Mesothelial cell of epicardium (in vitro differentiated cells): ENCODE measurements at regions not wholly inside any gene's neighbourhood (a gene's known extent, or its start where the extent isn't known, plus 50 kb on each side); places are given as distances from the start of the nearest gene placed in this dataset.

ENCODE experiments used
- DNase-seq, 2 experiments: peaks; one replicate each; pipeline ENCODE4 v3.0.0; 2021; ENCODE audit warnings: low spot score in 2 of 2; ENCODE audit not compliant: unreplicated experiment in 2 of 2
- H3K27ac Mint-ChIP-seq: 2 replicates; pipeline ENCODE4 v1.8.0; 2021; ENCODE audit warnings: mixed read lengths
- H3K27me3 Mint-ChIP-seq: 2 replicates; pipeline ENCODE4 v1.8.0; 2021; ENCODE audit warnings: low read depth, mixed read lengths
- H3K36me3 Mint-ChIP-seq: 2 replicates; pipeline ENCODE4 v1.8.0; 2021; ENCODE audit warnings: mixed read lengths
- H3K4me1 Mint-ChIP-seq: 2 replicates; pipeline ENCODE4 v1.8.0; 2021; ENCODE audit warnings: mixed read lengths
- H3K4me3 Mint-ChIP-seq: 2 replicates; pipeline ENCODE4 v1.8.0; 2021; ENCODE audit warnings: mild to moderate bottlenecking, moderate library complexity, mixed read lengths
- H3K9me3 Mint-ChIP-seq: 2 replicates; pipeline ENCODE4 v1.8.0; 2021; ENCODE audit warnings: mixed read lengths
- TF ChIP-seq, protein P1 (sequence below): fragments of 200-600 bp; sonication (generic); IDR thresholded peaks from one replicate; pipeline ENCODE4 v1.5.0; 2021; ENCODE audit warnings: antibody characterized with exemption; ENCODE audit not compliant: unreplicated experiment

DNA sequence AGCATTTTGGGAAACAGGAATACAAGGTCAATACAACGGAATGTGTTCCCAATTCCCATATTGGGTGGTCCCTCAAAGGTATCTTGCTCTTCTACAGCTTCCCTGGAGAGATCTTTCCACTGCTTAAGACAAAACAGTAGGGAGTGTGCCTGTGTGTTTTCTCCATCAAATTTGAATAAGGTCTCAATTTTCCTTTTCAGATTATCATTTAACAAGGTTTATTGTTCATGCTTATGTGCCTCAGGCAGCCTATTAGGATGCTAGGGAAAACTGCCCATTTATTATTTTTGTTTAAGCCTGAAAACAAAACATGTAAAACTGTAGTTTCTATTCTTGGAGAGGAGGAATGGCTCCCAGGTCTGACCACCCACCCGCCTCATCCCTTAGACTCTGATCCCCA lies 622.7 kb downstream of the LMO4 start:
- no peak overlapping the region for H3K27ac Mint-ChIP-seq
- H3K36me3 Mint-ChIP-seq = no peaks in the 10 kb centered on the region
- H3K4me1 Mint-ChIP-seq = peaks cover 25% of the 10 kb centered on the region
- TF ChIP-seq, protein P1, sequence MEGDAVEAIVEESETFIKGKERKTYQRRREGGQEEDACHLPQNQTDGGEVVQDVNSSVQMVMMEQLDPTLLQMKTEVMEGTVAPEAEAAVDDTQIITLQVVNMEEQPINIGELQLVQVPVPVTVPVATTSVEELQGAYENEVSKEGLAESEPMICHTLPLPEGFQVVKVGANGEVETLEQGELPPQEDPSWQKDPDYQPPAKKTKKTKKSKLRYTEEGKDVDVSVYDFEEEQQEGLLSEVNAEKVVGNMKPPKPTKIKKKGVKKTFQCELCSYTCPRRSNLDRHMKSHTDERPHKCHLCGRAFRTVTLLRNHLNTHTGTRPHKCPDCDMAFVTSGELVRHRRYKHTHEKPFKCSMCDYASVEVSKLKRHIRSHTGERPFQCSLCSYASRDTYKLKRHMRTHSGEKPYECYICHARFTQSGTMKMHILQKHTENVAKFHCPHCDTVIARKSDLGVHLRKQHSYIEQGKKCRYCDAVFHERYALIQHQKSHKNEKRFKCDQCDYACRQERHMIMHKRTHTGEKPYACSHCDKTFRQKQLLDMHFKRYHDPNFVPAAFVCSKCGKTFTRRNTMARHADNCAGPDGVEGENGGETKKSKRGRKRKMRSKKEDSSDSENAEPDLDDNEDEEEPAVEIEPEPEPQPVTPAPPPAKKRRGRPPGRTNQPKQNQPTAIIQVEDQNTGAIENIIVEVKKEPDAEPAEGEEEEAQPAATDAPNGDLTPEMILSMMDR = no peak
- no peaks in the 10 kb centered on the region for H3K27me3 Mint-ChIP-seq
- H3K9me3 Mint-ChIP-seq = no peaks in the 10 kb centered on the region
- no peak for DNase-seq
- H3K4me3 Mint-ChIP-seq = no peak overlapping the region

DNA sequence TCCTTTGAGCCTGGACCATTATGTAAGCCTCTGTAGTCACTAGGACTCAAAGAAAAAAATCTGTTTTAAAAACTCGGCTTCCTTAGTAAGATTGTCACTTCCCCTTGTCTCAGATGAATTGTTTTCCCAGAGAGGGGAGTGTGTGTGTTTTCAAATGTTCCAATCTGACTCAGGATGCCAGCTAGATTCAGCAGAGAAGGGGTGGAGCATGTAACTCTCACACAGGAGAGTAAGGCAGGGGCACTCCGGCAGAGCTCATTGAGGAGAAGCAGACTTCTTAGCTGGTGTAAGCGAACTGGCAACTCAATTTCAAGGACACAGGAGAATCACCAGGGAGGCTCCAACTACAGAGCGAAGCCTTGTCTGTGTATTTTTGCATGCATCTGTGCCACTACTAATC lies 623.2 kb downstream of the LMO4 start:
- Mint-ChIP-seq H3K27me3 (no peaks in the 10 kb centered on the region), H3K4me1 (peaks cover 25% of the 10 kb centered on the region), H3K36me3 (no peaks in the 10 kb centered on the region), H3K27ac (no peak overlapping the region), H3K9me3 (no peaks in the 10 kb centered on the region), H3K4me3 (no peak overlapping the region)
- no peak for DNase-seq
- TF ChIP-seq, protein P1 = no peak

DNA sequence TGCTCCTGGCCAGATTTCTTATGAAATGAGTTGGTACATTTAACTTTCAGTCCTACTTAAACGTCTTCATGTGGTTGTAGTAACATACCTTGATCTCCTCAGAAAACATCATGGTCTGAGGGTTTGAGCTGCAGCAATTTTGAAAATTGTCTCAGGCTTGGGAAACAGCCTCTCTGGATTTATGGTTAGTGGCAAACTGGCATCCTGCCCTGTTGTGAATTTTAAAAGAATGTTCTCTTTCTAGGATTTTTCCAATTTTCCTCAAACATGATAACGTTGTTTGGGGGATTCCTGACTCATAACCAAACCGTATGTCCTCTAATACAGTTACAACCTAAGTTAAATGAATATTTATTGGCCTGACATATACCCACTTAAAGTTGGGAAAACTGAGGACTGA lies 624.4 kb downstream of the LMO4 start:
- no peak overlapping the region for H3K4me3 Mint-ChIP-seq
- DNase-seq = no peak
- H3K9me3 Mint-ChIP-seq = no peaks in the 10 kb centered on the region
- no peaks in the 10 kb centered on the region for H3K27me3 Mint-ChIP-seq
- H3K4me1 Mint-ChIP-seq = peaks cover 25% of the 10 kb centered on the region
- TF ChIP-seq, protein P1 = no peak
- no peaks in the 10 kb centered on the region for H3K36me3 Mint-ChIP-seq
- no peak overlapping the region for H3K27ac Mint-ChIP-seq

DNA sequence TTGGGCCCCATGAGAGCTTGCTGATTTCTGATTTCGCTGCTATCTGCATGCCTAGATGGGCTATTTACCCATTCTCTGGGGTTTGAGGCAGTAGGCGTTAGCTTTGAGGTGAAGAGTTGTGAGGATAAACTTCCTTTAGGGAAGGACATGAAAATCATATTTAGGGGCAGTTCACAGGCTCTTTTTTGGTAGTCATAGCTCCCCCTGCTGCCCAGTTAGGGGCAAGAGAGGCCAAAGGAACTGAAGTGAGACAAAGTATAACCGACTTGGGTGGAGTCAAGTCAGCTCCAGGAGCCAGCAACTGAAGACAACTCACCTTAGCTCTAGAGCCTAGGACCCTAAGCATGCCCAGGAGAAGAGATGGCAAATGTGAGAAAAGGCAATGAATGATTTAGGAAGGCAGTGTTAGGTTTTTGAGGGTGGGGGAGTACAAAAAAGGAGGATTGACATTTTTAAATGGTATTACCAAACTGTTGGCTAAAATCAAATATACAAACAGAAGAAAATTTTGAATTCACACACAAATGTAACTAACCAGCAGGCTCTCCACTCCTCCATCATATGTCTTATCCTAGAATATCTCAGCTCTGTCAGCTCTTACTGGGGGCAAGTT lies 625.2 kb downstream of the LMO4 start:
- TF ChIP-seq, protein P1 = peak; percentile 66
- peak in 1 of 2 experiments; percentile 63 for DNase-seq
- Mint-ChIP-seq H3K36me3 (no peaks in the 10 kb centered on the region), H3K4me1 (peaks cover 25% of the 10 kb centered on the region), H3K4me3 (no peak overlapping the region), H3K9me3 (no peaks in the 10 kb centered on the region), H3K27me3 (no peaks in the 10 kb centered on the region), H3K27ac (no peak overlapping the region)

DNA sequence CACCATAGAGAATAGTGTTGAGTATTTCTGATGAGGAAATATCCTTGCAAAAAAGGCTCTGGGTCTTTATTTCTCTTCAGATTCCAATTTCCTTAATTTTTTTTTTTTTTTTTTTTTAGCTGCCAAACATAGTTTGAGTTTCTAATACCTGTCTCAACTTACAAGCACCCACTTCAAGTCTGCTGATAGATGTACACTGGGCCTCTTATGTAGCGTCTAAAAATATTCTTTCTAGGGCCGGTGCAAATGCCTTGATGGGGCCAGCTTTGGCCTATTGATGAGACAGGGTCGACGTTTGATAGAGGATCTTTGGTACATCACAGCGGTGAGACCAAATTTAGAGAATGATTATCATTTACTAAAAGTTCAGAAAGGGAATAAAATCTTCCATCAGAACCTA lies 626.4 kb downstream of the LMO4 start:
- TF ChIP-seq, protein P1 = no peak

DNA sequence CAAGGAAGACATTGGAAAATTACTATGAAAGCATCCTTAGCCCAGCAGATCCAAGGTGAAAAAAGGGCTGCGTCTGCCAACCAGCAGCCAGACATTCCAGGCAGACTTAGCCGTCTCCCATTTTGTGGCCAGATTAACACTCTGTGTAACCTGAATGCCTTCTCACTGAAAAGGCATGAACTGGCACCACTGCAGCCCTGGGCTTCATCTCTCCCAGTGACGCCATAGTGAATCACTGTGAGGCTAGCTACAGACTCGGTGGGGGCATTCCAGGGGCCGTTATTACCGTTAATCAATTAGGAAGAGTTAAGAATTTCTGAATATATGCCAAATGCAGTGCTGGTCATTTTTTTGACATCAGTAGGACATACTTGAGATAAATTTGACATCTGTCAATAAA lies 627.4 kb downstream of the LMO4 start:
- DNase-seq = no peak
- H3K27ac Mint-ChIP-seq = no peak overlapping the region
- no peak overlapping the region for H3K4me3 Mint-ChIP-seq
- peaks cover 25% of the 10 kb centered on the region for H3K4me1 Mint-ChIP-seq
- H3K27me3 Mint-ChIP-seq = no peaks in the 10 kb centered on the region
- H3K36me3 Mint-ChIP-seq = no peaks in the 10 kb centered on the region
- TF ChIP-seq, protein P1 = no peak
- no peaks in the 10 kb centered on the region for H3K9me3 Mint-ChIP-seq

More for the DNA sequence above, 626.4 kb downstream of the LMO4 start:
- no peak for DNase-seq
- Mint-ChIP-seq H3K4me1 (peaks cover 25% of the 10 kb centered on the region), H3K4me3 (no peak overlapping the region), H3K27me3 (no peaks in the 10 kb centered on the region), H3K9me3 (no peaks in the 10 kb centered on the region), H3K36me3 (no peaks in the 10 kb centered on the region), H3K27ac (no peak overlapping the region)
